ENCODE measurements at regions not wholly inside any gene's neighbourhood (a gene's known extent, or its start where the extent isn't known, plus 50 kb on each side); places are given as distances from the start of the nearest gene placed in this dataset.
"Not testable (repeated sequence)": the region's sequence is repeated elsewhere in the genome, so short reads cannot be mapped to it uniquely, and the experiment has no call there.

GRCh38 chr2:198622986-198623730, 818.8 kb downstream of the PLCL1 start:
- Histone ChIP-seq H3K4me1 (no peaks in the 10 kb centered on the region), H3K4me3 (no peak overlapping the region), H3K27me3 (no peaks in the 10 kb centered on the region), H3K36me3 (no peaks in the 10 kb centered on the region), H3K9me3 (no peaks in the 10 kb centered on the region), H3K27ac (replicated peaks in 1 of 4) (no peak overlapping the region)
- WGBS, result 75% methylated on average over 3 of the region's 3 CpGs
- TF ChIP-seq POLR2AphosphoS5 (IDR thresholded peaks at IDR 0.05) (no peak), POLR2A (IDR thresholded peaks at IDR 0.05; ENCODE audit: low read depth) (no peak), EP300 (IDR thresholded peaks at IDR 0.05) (no peak), CTCF (IDR thresholded peaks at IDR 0.05) (no peak)
- DNase-seq (ENCODE audit: extremely low spot score), result no peak
- intact Hi-C loops (cut with DNase I), result no loop called here

- H3K27me3 ChIP-seq, result no peaks in the 10 kb centered on the region
- H3K9me3 ChIP-seq, result no peaks in the 10 kb centered on the region
- H3K4me3 ChIP-seq, result peak overlapping the region in 2 of 4 donors; percentile 14 to 22
- 55% methylated on average over 4 of the region's 4 CpGs for WGBS
- no peak for TF ChIP-seq EP300 (IDR thresholded peaks at IDR 0.05)
- TF ChIP-seq CTCF (IDR thresholded peaks at IDR 0.05), result no peak
- no peak for TF ChIP-seq POLR2A (IDR thresholded peaks at IDR 0.05; ENCODE audit: low read depth)
- no peak for TF ChIP-seq POLR2AphosphoS5 (IDR thresholded peaks at IDR 0.05)
- H3K4me1 ChIP-seq, result no peaks in the 10 kb centered on the region
- intact Hi-C loops (cut with DNase I), result no loop called here
- no peak for DNase-seq (ENCODE audit: extremely low spot score)
- no peak overlapping the region for H3K27ac ChIP-seq (replicated peaks in 1 of 4)
- no peaks in the 10 kb centered on the region for H3K36me3 ChIP-seq
Measured at GRCh38 chr2:198615972-198616371, 811.6 kb downstream of the PLCL1 start.

GRCh38 chr2:198611201-198611600, 806.8 kb downstream of the PLCL1 start:
- no peak overlapping the region for H3K27ac ChIP-seq (replicated peaks in 1 of 4)
- WGBS, result 29% methylated on average over 3 of the region's 3 CpGs
- H3K4me1 ChIP-seq, result no peaks in the 10 kb centered on the region
- DNase-seq (ENCODE audit: extremely low spot score), result no peak
- no peaks in the 10 kb centered on the region for H3K27me3 ChIP-seq
- no peak overlapping the region for H3K4me3 ChIP-seq
- no peaks in the 10 kb centered on the region for H3K36me3 ChIP-seq
- TF ChIP-seq EP300 (IDR thresholded peaks at IDR 0.05) (no peak), CTCF (IDR thresholded peaks at IDR 0.05) (no peak), POLR2AphosphoS5 (IDR thresholded peaks at IDR 0.05) (no peak), POLR2A (IDR thresholded peaks at IDR 0.05; ENCODE audit: low read depth) (no peak)
- intact Hi-C loops (cut with DNase I), result no loop called here
- no peaks in the 10 kb centered on the region for H3K9me3 ChIP-seq

GRCh38 chr2:198604599-198604998, 800.2 kb downstream of the PLCL1 start:
- Histone ChIP-seq H3K27ac (replicated peaks in 1 of 4) (no peak overlapping the region), H3K4me1 (no peaks in the 10 kb centered on the region), H3K4me3 (no peak overlapping the region), H3K9me3 (no peaks in the 10 kb centered on the region), H3K36me3 (no peaks in the 10 kb centered on the region), H3K27me3 (no peaks in the 10 kb centered on the region)
- WGBS, result 100% methylated on average over 1 of the region's 1 CpG
- intact Hi-C loops (cut with DNase I), result no loop called here
- DNase-seq (ENCODE audit: extremely low spot score), result no peak
- TF ChIP-seq POLR2A (IDR thresholded peaks at IDR 0.05; ENCODE audit: low read depth), result no peak
- no peak for TF ChIP-seq EP300 (IDR thresholded peaks at IDR 0.05)
- no peak for TF ChIP-seq CTCF (IDR thresholded peaks at IDR 0.05)
- no peak for TF ChIP-seq POLR2AphosphoS5 (IDR thresholded peaks at IDR 0.05)

GRCh38 chr2:198602986-198603385, 798.6 kb downstream of the PLCL1 start:
- H3K9me3 ChIP-seq; H3K4me3 ChIP-seq; DNase-seq (ENCODE audit: extremely low spot score); H3K36me3 ChIP-seq; H3K27ac ChIP-seq (replicated peaks in 1 of 4); H3K27me3 ChIP-seq; H3K4me1 ChIP-seq; intact Hi-C loops (cut with DNase I): not testable (repeated sequence)
- 97% methylated on average over 15 of the region's 15 CpGs for whole genome bisulfite sequencing

Data from esophagus muscularis mucosa (tissue), 4 donors.